Amniotic stem cell (primary cell): ENCODE measurements at regions not wholly inside any gene's neighbourhood (a gene's known extent, or its start where the extent isn't known, plus 50 kb on each side); places are given as distances from the start of the nearest gene placed in this dataset.

Experiments used
- DNase-seq: peaks from one replicate; lab custom pipeline; 2025; lab: John Stamatoyannopoulos, UW

GRCh38 chr4:63505714-63506460, 903.4 kb downstream of the TECRL start:
- no peak for DNase-seq

- no peak for DNase-seq
Observed at GRCh38 chr4:63493265-63493664, 916.0 kb downstream of the TECRL start.

- DNase-seq: no peak
Observed at GRCh38 chr4:63492515-63492914, 916.7 kb downstream of the TECRL start.

- no peak for DNase-seq
Observed at GRCh38 chr4:63464393-63464792, 944.9 kb downstream of the TECRL start.

- DNase-seq: no peak
Observed at GRCh38 chr4:63460075-63460474, 949.2 kb downstream of the TECRL start.

- DNase-seq: no peak
Observed at GRCh38 chr4:63459329-63459728, 949.9 kb downstream of the TECRL start.

GRCh38 chr4:63458010-63458409, 951.2 kb downstream of the TECRL start:
- no peak for DNase-seq

GRCh38 chr4:63440236-63440635, 969.0 kb downstream of the TECRL start:
- no peak for DNase-seq

- DNase-seq: no peak
Observed at GRCh38 chr4:63430105-63430504, 979.1 kb downstream of the TECRL start.

- no peak for DNase-seq
Observed at GRCh38 chr4:63396269-63396668, 1013.0 kb downstream of the TECRL start.

- DNase-seq: no peak
Observed at GRCh38 chr4:63393544-63393943, 1015.7 kb downstream of the TECRL start.

GRCh38 chr4:63379750-63380522, 1029.3 kb downstream of the TECRL start:
- DNase-seq: no peak

- DNase-seq: no peak
Observed at GRCh38 chr4:63371001-63371400, 1038.2 kb downstream of the TECRL start.

GRCh38 chr4:63361628-63362027, 1047.6 kb downstream of the TECRL start:
- no peak for DNase-seq

GRCh38 chr4:63361066-63361465, 1048.2 kb downstream of the TECRL start:
- no peak for DNase-seq

- no peak for DNase-seq
Observed at GRCh38 chr4:63349674-63350025, 1059.6 kb downstream of the TECRL start.

- DNase-seq: no peak
Observed at GRCh38 chr4:63348735-63349673, 1060.2 kb downstream of the TECRL start.

- no peak for DNase-seq
Observed at GRCh38 chr4:63325140-63325539, 1084.1 kb downstream of the TECRL start.

GRCh38 chr4:63316633-63317032, 1092.6 kb downstream of the TECRL start:
- DNase-seq: no peak

GRCh38 chr4:63315651-63316050, 1093.6 kb downstream of the TECRL start:
- DNase-seq: no peak

- no peak for DNase-seq
Observed at GRCh38 chr4:63308697-63309096, 1100.6 kb downstream of the TECRL start.

GRCh38 chr4:63302792-63303191, 1106.5 kb downstream of the TECRL start:
- no peak for DNase-seq
